HCT116 (cell line): ENCODE measurements at regions not wholly inside any gene's neighbourhood (a gene's known extent, or its start where the extent isn't known, plus 50 kb on each side); places are given as distances from the start of the nearest gene placed in this dataset.

Source experiments
- ATAC-seq: fragments of 200-7000 bp; cut with Tn5 transposase; 2 replicates; pipeline ENCODE4 v1.9.1; 2020; ENCODE audit warnings: mild to moderate bottlenecking, moderate library complexity
- BruUV-seq: library from RNA; stranded (reverse); fragments of 400-500 nt; replicated peaks from 2 replicates; lab custom pipeline; 2021; lab: Mats Ljungman, UMichigan
- CTCF ChIA-PET: fragments of 300-600 bp; sonication (Branson Sonifier 250); formaldehyde crosslinking; loops from one replicate; lab custom pipeline; 2021; ENCODE audit warnings: antibody characterized with exemption; lab: Charles Lee
- POLR2A ChIA-PET: fragments of 300-600, 350-600 bp; sonication (Branson Sonifier 250); formaldehyde crosslinking; loops from one replicate; lab custom pipeline; 2021; ENCODE audit warnings: antibody characterized with exemption; lab: Charles Lee
- RAD21 ChIA-PET, 2 experiments: fragments of 300-600 bp; sonication (Branson Sonifier 250); formaldehyde crosslinking; loops; one replicate each; lab custom pipeline; 2023; ENCODE audit warnings: low total read pairs in 2 of 2; ENCODE audit not compliant: uncharacterized antibody in 2 of 2, unreplicated experiment in 2 of 2, low non-redundant PET in 1 of 2; lab: Charles Lee
- DNase-seq: peaks from one replicate; pipeline ENCODE4 v3.0.0-alpha.2; 2010; ENCODE audit warnings: low read depth, low spot score
- H2AFZ ChIP-seq: fragments of 200-600 bp; shearing (Covaris generic), sonication (generic); 2 replicates; pipeline ENCODE4 v1.6.1; 2017; ENCODE audit warnings: low read depth, mixed run types, mixed read lengths, antibody characterized with exemption, low read length; ENCODE audit not compliant: poor library complexity, severe bottlenecking
- H3K27ac ChIP-seq: 2 replicates; pipeline ENCODE4 v1.5.1; 2012; ENCODE audit warnings: low read depth, low read length
- H3K27me3 ChIP-seq: fragments of 200-600 bp; sonication (generic); 2 replicates; pipeline ENCODE4 v1.6.1; 2016; ENCODE audit warnings: mixed run types, low read length, mixed read lengths; ENCODE audit not compliant: insufficient read depth
- H3K36me3 ChIP-seq, 2 experiments: fragments of 200-500 bp in 1 of 2; fragments of 200-600 bp in 1 of 2; sonication (Bioruptor generic) in 1 of 2; sonication (generic) in 1 of 2; 2 replicates each; pipeline versions ENCODE4 v1.5.1 to v1.6.1; 2014 to 2016; ENCODE audit warnings: low read length in 2 of 2, inconsistent platforms in 1 of 2, mixed read lengths in 1 of 2, mixed run types in 1 of 2; ENCODE audit not compliant: insufficient read depth in 2 of 2, control insufficient read depth in 1 of 2
- H3K4me1 ChIP-seq, 2 experiments: fragments of 200-600 bp in 1 of 2; sonication (generic) in 1 of 2; 2 replicates each; pipeline versions ENCODE4 v1.5.1 to v1.6.1; 2012 to 2017; ENCODE audit warnings: low read length in 2 of 2, inconsistent platforms in 1 of 2, mild to moderate bottlenecking in 1 of 2, mixed read lengths in 1 of 2, mixed run types in 1 of 2, moderate library complexity in 1 of 2; ENCODE audit not compliant: insufficient read depth in 2 of 2, control insufficient read depth in 1 of 2
- H3K4me2 ChIP-seq: fragments of 200-600 bp; sonication (generic); 2 replicates; pipeline ENCODE4 v1.6.1; 2017; ENCODE audit warnings: mixed run types, low read length, mixed read lengths
- H3K4me3 ChIP-seq, 2 experiments: fragments of 200-600 bp in 1 of 2; sonication (generic) in 1 of 2; replicated peaks in 1 of 2; 2 replicates each; pipeline ENCODE4 v1.5.1; 2011 to 2016; ENCODE audit warnings: low read length in 2 of 2, control low read depth in 1 of 2, low read depth in 1 of 2, mild to moderate bottlenecking in 1 of 2, mixed read lengths in 1 of 2, mixed run types in 1 of 2
- H3K79me2 ChIP-seq: fragments of 200-600 bp; sonication (generic); 2 replicates; pipeline ENCODE4 v1.6.1; 2017; ENCODE audit warnings: mild to moderate bottlenecking, mixed run types, low read length, moderate library complexity, mixed read lengths; ENCODE audit not compliant: insufficient read depth
- H3K9ac ChIP-seq: fragments of 200-600 bp; sonication (generic); 2 replicates; pipeline ENCODE4 v1.6.1; 2016; ENCODE audit warnings: low read length, mixed read lengths
- H3K9me2 ChIP-seq: fragments of 200-600 bp; sonication (generic), shearing (Covaris generic); 2 replicates; pipeline ENCODE4 v1.6.1; 2017; ENCODE audit warnings: mixed run types, mild to moderate bottlenecking, moderate library complexity; ENCODE audit not compliant: insufficient read depth
- H3K9me3 ChIP-seq, 2 experiments: fragments of 200-500 bp in 1 of 2; fragments of 200-600 bp in 1 of 2; sonication (Bioruptor generic) in 1 of 2; sonication (generic) in 1 of 2; 2 replicates each; pipeline ENCODE4 v1.6.1; 2014 to 2017; ENCODE audit warnings: low read length in 2 of 2, mixed read lengths in 2 of 2, inconsistent platforms in 1 of 2, low read depth in 1 of 2, mild to moderate bottlenecking in 1 of 2, mixed run types in 1 of 2, moderate library complexity in 1 of 2; ENCODE audit not compliant: control insufficient read depth in 1 of 2, insufficient read depth in 1 of 2
- H4K20me1 ChIP-seq: fragments of 200-600 bp; sonication (generic), shearing (Covaris generic); 2 replicates; pipeline ENCODE4 v1.6.1; 2017; ENCODE audit warnings: mixed run types, mild to moderate bottlenecking, moderate library complexity; ENCODE audit not compliant: insufficient read depth
- ATF3 ChIP-seq: IDR thresholded peaks from 2 replicates; pipeline ENCODE4 v1.6.1; 2012
- CBX3 ChIP-seq: IDR thresholded peaks from 2 replicates; pipeline ENCODE4 v1.6.1; 2012; ENCODE audit warnings: low read depth
- CEBPB ChIP-seq: IDR thresholded peaks from 2 replicates; pipeline ENCODE4 v1.6.1; 2012; ENCODE audit warnings: low read depth
- EGR1 ChIP-seq: IDR thresholded peaks from 2 replicates; pipeline ENCODE4 v1.6.1; 2012; ENCODE audit warnings: low read depth
- EZH2phosphoT487 ChIP-seq: fragments of 200-600 bp; IDR thresholded peaks from 2 replicates; pipeline ENCODE4 v1.6.1; 2018; ENCODE audit warnings: antibody characterized with exemption, borderline replicate concordance
- FOSL1 ChIP-seq: IDR thresholded peaks from 2 replicates; pipeline ENCODE4 v1.6.1; 2012; ENCODE audit warnings: low read depth
- JUND ChIP-seq: IDR thresholded peaks from 2 replicates; pipeline ENCODE4 v1.6.1; 2012
- POLR2A ChIP-seq: IDR thresholded peaks from 2 replicates; pipeline ENCODE4 v1.7.0; 2011; ENCODE audit warnings: borderline replicate concordance; ENCODE audit not compliant: insufficient read depth, insufficient read length; ENCODE audit errors: extremely low read depth
- POLR2AphosphoS5 ChIP-seq: IDR thresholded peaks from 2 replicates; pipeline ENCODE4 v1.6.1; 2011; ENCODE audit warnings: mild to moderate bottlenecking, low read depth, low read length, moderate library complexity
- RAD21 ChIP-seq: IDR thresholded peaks from 2 replicates; pipeline ENCODE4 v1.6.1; 2012; ENCODE audit warnings: low read depth, mild to moderate bottlenecking
- SP1 ChIP-seq: IDR thresholded peaks from 2 replicates; pipeline ENCODE4 v1.6.1; 2012; ENCODE audit warnings: low read depth
- TCF7L2 ChIP-seq: IDR thresholded peaks from 2 replicates; pipeline ENCODE4 v1.7.0; 2011; ENCODE audit warnings: borderline replicate concordance, inconsistent platforms; ENCODE audit not compliant: insufficient read depth, insufficient read length; ENCODE audit errors: extremely low read depth
- YY1 ChIP-seq: IDR thresholded peaks from 2 replicates; pipeline ENCODE4 v1.6.1; 2011; ENCODE audit warnings: low read length, low read depth, moderate library complexity, mild to moderate bottlenecking; ENCODE audit not compliant: insufficient replicate concordance; ENCODE audit errors: extremely low read depth
- ZFX ChIP-seq: fragments of 450-650 bp; IDR thresholded peaks from 2 replicates; pipeline ENCODE4 v1.6.1; 2017
- ZNF274 ChIP-seq: fragments of 200-500 bp; sonication (Bioruptor generic); IDR thresholded peaks from 2 replicates; pipeline ENCODE4 v1.6.1; 2014; ENCODE audit warnings: mild to moderate bottlenecking, low read depth, low read length, inconsistent platforms
- intact Hi-C: fragments of 100-400 bp; cut with micrococcal nuclease; formaldehyde crosslinking; loops from 2 replicates; pipeline ENCODE4 v1.10.0; 2022
- TF ChIP-seq, protein P1 (sequence below): IDR thresholded peaks from 2 replicates; pipeline ENCODE4 v1.6.1; 2012

DNA sequence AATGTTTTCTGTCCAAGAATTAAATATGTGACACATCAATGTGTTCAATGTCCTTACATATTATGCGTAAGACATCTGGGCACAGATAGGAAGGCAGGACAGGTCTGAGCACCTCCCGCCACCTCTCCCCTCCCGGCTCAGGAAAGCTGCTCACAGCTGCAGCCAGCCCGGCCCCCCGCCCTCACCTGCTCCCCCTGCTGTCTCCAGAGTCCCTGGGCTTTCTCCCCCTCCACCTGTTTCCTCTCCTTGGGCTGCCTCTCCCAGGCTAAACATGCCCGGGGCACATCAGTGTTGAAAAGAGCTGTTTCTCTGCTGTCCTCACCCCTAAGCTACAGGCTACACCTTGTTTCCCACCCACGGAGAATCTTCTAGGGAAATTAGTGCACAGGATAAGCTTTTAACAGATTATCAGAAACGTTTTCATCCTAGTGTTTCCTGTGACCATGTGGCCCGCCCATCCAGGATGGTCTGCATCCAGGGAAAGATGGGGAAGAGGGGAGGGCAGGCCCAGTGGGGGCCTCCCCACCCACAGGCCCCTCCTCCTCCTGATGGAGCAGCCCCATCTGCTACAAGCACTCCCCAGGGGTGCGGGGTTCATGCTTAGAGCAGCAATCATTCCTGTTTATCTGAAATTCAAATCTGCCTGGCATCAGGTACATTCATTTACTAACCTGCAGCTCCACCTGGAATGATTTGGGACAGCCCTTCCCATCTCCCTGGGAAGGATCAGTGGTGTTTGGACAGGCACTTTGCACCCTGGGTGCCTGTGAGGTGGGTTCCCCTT lies 273.8 kb upstream of the SFSWAP start:
- ChIA-PET CTCF (interaction anchor here (0.7 kb wide), 1 partner anchor 318 kb away, joined by 4 read pairs; no protein-coding TSS in a partner anchor), POLR2A (no interaction called here), RAD21 (no interaction called here)
- no peak for TF ChIP-seq ZNF274
- TF ChIP-seq ZFX, result no peak
- TF ChIP-seq POLR2A, result no peak
- no peak for TF ChIP-seq RAD21
- TF ChIP-seq, protein P1, sequence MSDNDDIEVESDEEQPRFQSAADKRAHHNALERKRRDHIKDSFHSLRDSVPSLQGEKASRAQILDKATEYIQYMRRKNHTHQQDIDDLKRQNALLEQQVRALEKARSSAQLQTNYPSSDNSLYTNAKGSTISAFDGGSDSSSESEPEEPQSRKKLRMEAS, result no peak
- no peak for TF ChIP-seq SP1
- no peak for TF ChIP-seq EZH2phosphoT487
- no peak for TF ChIP-seq FOSL1
- TF ChIP-seq EGR1, result no peak
- Histone ChIP-seq H3K9ac (no peak overlapping the region), H3K27ac (no peak overlapping the region), H3K4me1 (peaks cover 2 to 6% of the 10 kb centered on the region in 2 experiments; a peak in 3 of 4 replicates), H3K36me3 (no peaks in the 10 kb centered on the region), H3K9me2 (no peaks in the 10 kb centered on the region), H4K20me1 (no peaks in the 10 kb centered on the region), H2AFZ (no peak overlapping the region), H3K4me3 (no peak overlapping the region), H3K9me3 (no peaks in the 10 kb centered on the region), H3K27me3 (no peaks in the 10 kb centered on the region), H3K4me2 (no peak overlapping the region), H3K79me2 (no peaks in the 10 kb centered on the region)
- intact Hi-C loops, result no loop called here
- no peak for ATAC-seq
- no TSS peak for BruUV-seq
- no peak for DNase-seq

GRCh38 chr12:131437706-131438492 lies 273.0 kb upstream of the SFSWAP start:
- TF ChIP-seq ATF3 (no peak), CEBPB (no peak), CBX3 (no peak), ZFX (no peak), POLR2A (no peak), ZNF274 (no peak), FOSL1 (no peak), YY1 (no peak), POLR2AphosphoS5 (no peak), TCF7L2 (no peak), EZH2phosphoT487 (no peak), JUND (no peak)
- TF ChIP-seq, protein P1, result no peak
- H3K4me1 ChIP-seq, result peaks cover 2 to 6% of the 10 kb centered on the region in 2 experiments; a peak in 3 of 4 replicates
- H3K27ac ChIP-seq, result no peak overlapping the region
- no peaks in the 10 kb centered on the region for H3K9me2 ChIP-seq
- CTCF ChIA-PET, result no interaction called here
- no peaks in the 10 kb centered on the region for H3K36me3 ChIP-seq
- no peak overlapping the region for H3K4me3 ChIP-seq
- BruUV-seq, result no TSS peak
- ATAC-seq (no peak), DNase-seq (no peak)
- no peaks in the 10 kb centered on the region for H3K79me2 ChIP-seq
- RAD21 ChIA-PET, result no interaction called here
- H2AFZ ChIP-seq, result no peak overlapping the region
- H4K20me1 ChIP-seq, result no peaks in the 10 kb centered on the region
- intact Hi-C loops, result no loop called here
- H3K27me3 ChIP-seq, result no peaks in the 10 kb centered on the region
- POLR2A ChIA-PET, result no interaction called here
- no peak overlapping the region for H3K9ac ChIP-seq
- no peaks in the 10 kb centered on the region for H3K9me3 ChIP-seq
- H3K4me2 ChIP-seq, result no peak overlapping the region
